Fibroblast of skin of back (primary cell): ENCODE measurements at regions not wholly inside any gene's neighbourhood (a gene's known extent, or its start where the extent isn't known, plus 50 kb on each side); places are given as distances from the start of the nearest gene placed in this dataset.
"Not testable (repeated sequence)": the region's sequence is repeated elsewhere in the genome, so short reads cannot be mapped to it uniquely, and the experiment has no call there.

ENCODE experiments used
- DNase-seq: peaks from one replicate; pipeline ENCODE4 v3.0.0-alpha.2; 2013

DNA sequence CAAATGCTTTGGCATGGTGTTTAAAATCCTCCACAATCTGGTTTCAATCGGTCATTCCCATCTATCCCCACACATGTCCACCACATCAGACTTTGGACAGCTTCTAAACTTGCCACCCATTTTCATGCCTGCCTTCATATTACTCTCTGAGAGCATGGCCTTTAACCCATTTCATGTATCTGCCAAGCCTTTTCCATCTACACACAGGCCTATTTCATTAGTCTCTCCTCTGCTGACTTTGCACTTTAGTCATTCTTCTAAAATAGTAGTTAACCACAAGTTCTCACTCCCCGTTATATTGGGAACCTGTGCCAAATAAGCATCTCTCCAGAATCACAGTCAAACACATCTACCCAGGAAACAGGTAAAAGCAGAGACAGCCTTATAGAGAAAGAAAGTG lies 142.2 kb downstream of the MZT1 start:
- no peak for DNase-seq

DNA sequence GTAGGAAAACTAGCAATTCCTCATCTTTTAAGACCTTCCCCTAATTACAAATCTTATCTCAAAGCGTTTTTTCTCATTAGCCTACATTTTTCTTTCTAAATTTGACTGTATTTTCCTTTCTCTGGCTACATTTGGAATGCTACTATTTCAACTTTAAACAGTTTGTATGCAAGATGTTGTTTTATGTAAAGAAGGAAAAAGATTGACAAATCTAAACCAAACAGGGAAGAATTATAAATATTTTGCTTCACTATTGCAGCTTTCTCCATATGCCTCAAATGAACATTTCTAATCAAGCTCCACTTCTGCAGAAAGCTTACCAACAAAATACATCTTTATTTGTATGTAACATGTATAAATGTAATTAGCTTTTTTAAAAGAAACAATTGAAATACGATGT lies 156.2 kb downstream of the MZT1 start:
- no peak for DNase-seq

DNA sequence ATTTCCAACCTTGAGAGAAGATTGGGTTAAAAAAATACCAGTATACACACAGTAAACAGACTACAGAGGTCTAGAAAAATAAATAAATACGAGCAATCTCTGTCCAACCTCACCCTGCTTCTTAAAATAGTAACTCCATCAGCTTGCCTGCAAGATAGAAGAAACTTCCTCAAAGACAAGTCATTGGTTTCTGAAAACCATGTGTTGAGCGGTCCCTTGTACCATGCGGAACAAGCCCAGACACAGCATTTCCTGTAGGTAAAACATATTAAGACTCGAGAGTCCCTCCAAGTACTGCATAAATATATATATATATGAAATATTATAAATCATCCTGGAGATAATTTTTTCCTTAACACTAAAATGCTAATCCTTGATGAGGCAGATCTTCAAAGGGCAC lies 157.4 kb downstream of the MZT1 start:
- DNase-seq: no peak

DNA sequence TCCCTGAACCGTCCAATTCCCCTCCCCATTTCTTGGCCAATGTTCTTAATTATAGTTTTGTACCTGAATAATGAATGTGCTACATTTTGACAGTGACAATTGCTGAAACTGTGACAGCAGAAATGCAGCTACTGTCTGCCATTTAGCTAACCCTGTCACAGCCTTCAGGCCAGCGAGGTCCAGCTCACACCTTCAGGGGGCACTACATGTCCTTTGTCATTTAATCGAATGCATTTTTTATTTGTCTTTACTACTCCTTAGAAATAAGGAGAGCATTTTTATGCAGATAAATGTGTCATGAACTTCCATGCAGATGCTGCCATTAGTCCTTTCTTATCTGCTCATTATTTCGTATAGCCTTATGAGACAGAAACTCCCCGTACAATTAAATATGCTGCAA lies 159.9 kb downstream of the MZT1 start:
- no peak for DNase-seq

DNA sequence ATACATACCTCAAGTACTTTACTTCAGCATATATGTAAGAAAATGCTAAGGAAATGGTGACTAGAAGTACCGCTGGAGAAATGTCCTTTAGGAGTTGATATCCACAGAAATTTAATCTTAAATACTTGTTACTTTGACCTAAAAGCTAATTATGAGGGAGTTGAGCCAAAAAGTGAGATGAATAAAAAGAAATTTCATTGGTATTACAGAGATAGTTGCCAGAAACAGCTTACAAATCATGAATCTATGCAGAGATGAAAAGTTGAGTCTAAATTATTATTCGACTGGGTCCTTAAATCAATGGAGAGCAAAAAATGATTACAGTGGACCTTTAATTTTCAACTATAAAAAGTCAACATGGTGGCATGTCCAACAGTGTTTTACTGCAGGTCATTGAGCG lies 160.9 kb downstream of the MZT1 start:
- no peak for DNase-seq

DNA sequence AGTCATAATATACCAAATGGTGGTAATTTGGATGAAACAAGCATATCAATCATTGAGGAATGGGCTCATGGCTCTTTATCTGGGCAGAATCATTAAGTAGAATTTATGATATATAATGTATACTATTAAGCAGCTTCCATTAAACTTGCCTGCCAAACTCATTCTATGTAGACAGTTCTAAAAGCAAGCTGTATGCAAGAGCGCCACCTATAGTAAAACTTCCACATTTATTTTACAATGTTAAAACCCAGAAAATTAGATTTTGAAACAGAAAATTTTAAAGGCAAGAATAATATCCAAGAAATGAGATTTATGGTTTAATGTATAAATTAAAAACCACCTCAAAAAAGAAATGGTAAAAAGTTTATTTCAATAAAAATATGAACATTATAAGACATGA lies 161.5 kb downstream of the MZT1 start:
- peak; percentile 30 for DNase-seq

DNA sequence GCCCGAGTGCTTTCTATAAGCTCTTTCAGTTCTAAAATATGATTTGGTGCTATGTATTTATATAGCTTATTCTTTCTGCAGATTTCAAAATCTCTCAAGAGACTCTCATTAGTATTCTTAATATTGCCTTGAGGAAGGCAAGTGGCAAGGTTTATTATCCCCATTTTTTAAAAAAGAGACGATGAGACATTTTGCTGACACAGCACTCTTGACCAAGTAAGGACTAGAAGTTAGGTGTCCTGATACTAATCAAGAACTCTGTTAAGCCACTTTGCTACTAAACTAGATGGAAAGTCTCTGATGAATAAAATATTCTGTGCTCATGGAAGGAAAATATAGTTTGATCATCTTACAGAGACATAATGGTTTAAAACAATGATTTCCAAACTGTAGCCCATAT lies 164.7 kb downstream of the MZT1 start:
- DNase-seq: no peak

DNA sequence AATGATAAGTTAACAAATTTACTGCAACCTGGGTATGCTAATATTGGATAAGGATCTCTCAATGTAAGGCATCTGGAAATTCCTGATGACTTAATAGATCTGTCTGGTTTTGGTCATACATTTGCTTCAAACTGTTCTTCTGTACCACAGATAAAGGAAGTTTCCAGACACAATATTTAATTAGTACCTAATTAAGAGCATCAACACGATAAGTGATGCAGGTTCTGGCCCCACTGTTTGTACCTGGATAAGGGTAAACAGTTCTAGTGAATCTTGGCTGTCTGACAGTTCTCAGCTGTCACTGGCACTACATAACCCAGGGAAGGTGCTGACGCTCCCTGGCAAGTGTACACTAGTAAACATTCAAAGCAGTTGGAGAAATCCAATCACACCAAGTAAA lies 165.6 kb downstream of the MZT1 start:
- no peak for DNase-seq

DNA sequence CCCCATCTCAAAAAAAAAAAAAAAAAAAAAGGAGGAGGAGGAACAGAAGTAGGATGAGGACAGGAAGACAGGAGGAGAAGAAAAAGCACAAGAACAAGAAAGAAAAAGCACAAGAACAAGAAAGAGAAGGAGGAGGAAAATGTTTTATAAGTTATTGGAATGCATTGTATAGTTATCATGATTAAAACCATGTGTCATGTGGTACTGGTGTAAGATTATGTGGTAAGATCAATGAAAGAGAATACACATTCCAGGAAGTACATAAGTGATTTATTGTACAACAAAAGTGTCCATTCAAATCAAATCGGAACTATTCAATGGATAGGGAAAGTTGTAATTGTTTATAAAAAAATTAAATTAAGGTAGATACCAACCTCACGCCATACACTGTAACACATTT lies 167.7 kb downstream of the MZT1 start:
- DNase-seq: no peak

DNA sequence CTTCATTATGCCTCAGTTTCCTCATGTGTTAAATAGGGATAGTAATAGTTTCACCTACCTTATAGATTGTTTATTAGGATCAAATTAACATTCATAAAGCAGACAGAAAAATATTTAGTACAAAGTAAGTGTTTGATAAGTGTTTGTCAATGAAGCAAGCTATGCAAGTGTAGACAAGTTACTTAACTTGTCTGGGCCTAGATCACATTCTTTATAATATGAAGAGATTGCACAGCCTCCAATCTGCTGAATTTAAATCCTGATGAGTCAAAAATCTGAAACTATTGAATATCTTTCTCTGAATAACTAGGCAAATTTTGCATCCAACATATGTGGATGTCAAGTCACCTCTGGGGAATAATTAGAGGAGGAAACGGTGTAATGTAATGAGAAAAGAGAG lies 170.5 kb downstream of the MZT1 start:
- DNase-seq: no peak

DNA sequence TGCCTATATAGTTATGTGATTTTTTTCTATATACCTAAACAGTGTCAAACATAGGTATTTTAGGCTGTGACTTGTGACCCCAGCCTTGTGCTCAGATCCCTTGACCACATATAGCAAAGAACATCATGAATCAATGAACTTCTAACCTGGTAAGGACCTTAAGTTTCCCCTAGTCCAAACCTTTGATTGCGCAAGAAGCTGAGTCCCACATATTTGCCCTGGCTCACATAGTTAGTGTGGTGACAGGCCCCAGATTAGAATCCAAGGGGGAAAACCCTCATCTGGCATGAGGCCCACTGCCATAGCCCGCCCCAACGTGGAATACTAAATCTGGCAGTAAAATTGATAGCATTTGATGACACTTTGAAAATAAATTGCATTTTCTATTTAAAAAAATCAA lies 171.8 kb downstream of the MZT1 start:
- DNase-seq: no peak

DNA sequence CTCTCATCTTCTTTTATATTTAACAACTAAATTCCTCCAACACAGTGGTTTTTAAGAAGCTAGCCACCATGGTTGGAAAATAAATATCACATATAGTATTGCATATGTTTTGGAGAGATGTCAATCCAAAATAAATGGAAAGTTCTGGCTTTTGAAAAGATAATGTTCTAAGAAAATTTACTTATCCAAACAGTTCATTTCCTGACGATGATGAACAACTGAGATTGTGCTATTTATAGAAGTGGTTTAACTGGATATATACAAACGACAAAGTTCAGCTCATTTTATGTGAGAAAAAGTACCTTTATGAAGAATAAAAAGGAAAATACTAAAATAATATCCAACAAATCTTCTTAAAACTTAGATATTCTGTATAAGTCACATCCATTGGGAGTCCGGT lies 174.7 kb downstream of the MZT1 start:
- DNase-seq: no peak

DNA sequence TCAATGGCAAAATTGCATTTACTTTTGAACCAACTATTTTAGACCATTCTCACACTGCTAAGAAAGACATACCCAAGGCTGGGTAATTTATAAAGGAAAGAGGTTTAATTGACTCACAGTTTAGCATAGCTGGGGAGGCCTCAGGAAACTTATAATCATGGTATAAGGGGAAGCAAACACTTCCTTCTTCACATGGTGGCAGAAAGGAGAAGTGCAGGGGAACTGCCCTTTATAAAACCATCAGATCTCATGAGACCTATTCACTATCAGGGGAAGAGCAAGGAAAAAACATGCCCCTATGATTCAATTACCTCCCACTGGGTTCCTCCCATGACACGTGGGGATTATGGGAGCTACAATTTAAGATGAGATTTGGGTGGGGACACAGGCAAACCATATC lies 181.5 kb downstream of the MZT1 start:
- DNase-seq: not testable (repeated sequence)

DNA sequence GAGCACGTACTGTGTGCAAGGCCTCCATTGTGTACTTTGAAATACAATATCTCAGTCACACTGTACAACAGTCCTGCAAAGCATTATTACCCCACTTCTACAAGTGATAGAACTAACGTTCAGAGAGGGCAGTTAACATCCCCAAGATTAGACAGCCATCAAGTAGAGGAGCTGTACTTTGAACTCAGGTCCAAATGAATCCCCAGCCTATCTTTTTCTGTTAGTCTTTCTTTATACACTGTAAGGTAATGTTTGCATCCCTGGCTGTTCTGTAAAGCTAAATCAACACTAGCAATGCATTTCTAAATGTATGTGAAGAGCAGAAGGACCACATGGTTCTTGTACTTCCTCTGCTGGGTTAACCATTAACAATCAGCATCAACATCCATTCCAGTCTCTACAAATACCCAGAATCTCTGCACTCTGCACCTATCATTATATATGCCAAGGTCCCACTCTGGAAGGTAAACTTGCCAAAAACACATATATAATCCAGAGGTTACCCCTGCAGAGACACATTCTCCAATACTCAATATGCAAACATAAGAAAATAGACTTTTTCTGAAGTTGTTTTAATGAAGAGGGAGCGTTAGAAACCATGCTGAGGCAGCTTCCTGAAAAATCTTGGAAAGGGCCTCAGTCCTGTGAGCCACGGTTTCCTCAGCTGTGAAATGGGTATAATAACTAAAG lies 182.3 kb downstream of the MZT1 start:
- DNase-seq: no peak

DNA sequence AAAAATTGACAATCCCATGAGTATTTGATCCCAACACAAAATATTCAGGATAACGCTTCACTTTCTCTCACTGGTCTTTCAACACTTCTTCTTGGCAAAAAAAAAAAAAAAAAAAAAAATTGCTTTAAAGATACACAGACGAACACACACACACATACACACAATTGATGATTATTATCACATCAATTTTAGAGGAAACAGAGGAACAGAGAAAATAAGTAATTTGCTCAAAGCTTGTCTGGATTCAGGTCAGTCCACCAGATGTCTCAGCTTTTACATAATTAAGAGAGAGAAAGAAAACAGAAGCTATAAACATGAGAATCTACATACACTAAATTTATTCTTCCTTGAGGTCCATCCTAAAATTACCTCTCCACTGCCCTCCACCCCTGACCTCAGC lies 183.4 kb downstream of the MZT1 start:
- no peak for DNase-seq

DNA sequence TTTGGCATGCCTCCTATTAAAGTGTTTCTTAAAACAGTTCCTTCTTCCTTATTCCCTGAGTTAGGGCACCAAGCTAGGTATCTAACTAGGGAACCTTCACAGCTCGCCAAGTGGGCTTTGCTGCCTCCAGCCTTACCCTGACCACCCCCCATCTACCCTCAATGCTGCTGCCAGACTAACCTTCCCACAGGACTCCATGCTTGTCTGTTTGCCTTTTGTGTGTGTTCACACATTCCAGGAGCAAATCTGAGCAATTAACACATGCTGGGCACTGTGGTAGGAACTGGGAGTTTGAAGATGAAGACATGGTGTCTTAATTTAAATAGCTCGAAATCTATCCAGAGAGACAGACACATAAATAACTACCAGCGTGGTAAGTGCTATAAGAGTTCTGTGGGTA lies 185.2 kb downstream of the MZT1 start:
- DNase-seq: no peak

DNA sequence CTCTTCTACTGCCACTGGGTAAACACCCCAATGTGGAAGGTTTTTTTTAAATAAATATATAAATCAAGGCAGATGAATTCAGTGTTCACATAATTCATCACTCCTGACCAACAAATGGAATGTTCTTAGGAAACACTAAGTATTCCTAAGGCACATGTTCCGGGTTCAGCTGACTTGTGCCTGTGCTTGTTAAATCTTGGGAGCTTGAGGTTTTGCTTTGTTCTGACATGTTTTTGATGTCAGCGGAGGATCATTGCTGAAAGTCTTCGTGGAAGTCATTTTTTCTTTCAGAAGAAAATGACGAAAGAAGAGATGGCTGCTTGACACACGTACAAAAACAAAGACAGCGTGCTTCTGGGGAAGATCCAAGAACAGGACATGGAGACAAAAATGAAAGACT lies 185.8 kb downstream of the MZT1 start:
- no peak for DNase-seq

DNA sequence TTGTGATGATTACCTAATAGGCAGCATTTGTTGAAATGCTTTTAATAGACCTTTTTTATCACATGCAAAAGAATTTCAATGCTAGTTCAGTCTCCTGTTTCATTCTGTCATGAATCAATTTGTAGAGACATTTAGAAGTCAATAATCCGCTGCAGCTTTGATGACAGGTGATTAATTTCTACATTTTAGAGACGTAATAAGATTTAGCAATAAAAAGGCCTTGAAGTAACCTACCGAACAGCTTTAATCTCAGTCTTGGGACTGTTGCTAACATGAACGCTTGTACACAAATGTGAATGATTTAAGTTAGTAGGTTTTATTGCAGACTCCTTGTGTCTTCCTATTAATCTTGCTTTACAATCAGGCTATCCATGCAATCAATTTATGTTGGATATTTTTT lies 186.5 kb downstream of the MZT1 start:
- DNase-seq: no peak

DNA sequence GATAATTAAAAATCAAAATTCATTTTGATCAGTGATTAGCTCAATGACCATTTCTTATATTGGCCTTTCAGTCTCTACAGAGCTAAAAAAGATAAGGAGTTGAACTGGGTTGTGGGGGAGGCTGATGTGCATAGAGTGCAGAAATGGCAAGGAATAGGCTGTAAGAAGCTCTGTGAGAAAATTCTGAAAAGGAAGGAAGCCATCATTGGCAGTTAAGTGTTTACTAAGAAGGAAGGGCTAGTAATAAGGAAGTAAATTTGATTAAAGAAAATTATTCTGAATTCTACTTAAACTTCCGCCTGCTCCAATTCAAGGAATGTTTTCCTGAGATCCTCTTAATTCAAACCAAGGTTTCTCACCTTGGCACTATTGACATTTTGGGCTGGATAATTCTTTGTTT lies 187.5 kb downstream of the MZT1 start:
- no peak for DNase-seq

DNA sequence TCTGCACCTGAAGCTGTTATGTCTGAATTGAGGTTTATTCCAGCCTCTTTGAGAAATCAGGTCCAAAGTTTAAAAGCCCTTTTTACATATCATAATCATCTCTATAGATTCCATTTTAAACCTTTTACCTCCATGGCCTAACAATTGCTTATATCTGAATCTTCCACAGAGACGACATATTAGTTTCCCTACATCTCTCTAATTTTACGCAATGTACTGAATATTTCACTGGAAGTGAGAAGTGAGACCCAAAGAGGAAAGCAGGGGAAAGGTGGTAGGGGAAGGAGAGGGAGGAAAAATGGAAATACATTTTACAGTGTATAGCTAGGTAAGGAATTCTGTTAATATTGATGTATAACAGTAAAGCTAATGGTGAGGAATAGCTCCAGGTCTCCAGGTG lies 189.6 kb downstream of the MZT1 start:
- DNase-seq: no peak

DNA sequence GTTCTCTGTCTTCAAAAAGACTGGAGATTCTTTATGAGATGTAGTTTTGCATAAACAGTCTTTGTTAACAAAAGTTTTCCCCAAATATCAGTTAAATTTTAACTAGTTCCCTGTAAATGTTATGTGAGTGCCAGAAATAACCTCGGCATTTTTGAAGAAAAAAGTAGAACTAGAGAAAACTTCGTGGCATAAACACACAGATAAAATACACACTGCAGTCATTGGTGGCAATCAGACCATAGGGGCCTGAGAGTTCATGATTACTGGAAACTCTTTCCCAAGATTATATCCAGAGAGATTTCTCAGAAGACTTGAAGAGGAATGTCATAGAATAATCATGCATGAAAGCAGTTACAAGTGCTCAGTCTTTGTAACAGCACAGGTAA lies 190.0 kb downstream of the MZT1 start:
- DNase-seq: no peak

DNA sequence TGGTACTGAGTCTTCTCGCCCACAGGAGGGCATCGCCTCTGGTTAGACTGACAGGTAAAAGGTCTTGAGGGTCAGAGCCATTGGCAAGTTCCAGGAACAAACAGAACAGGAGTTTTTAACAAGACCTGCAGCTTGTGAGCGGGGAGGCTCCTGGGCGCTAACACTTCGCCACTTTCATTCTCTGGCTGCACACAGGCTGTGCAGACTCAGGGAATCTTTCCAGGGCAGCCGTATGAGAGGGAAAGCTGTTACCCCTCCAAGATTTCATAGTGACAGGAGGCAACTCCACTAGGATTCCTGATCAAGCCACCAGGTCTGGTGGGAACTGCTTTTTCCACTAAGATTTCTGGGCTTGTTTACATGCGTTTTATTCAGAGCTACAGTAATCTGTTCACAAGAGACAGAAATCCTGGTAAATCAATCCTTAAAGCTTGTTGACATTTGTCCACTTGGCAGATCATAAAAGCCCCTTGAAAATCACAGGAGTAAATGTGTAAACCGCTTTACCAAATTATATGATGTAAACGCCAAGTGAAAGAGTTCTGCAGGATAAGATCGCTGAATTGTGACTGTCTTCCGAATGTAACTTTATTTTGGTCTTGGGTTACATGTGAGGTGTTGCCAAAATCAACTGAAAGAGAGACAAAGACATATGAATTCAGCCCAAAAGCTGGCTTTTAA lies 190.6 kb downstream of the MZT1 start:
- no peak for DNase-seq

DNA sequence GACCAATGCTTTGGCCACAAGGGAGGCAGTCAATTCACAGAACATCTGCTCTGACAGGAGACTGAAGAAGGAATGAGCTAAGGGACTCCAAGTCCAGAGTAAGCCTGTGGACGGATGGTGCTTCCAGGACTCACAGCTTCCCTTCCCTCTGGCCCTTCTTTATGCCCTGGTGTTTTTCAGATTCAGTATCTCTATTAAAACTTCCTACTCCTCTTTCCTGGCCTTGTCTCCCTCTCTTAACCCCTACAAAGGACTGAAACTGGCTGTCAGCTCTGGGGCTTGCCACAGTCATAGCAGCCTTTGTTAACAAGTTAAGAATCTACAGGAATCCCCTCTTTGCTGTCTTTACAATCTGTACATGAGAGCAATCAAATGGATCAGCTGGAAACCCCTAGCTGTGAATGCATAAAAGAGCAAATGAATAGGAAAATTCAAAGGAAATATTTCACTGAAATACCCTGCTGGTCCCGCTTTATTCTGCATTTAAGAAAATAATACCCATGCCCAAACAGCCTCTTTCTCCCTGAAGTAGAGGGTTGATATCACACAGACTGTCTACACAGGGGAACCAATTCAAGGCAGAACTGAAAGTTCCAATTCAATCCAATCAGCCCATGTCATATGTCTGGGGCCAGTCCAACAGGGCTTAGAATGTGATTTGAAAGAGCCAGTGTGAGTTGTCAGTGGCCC lies 192.3 kb downstream of the MZT1 start:
- DNase-seq: no peak

DNA sequence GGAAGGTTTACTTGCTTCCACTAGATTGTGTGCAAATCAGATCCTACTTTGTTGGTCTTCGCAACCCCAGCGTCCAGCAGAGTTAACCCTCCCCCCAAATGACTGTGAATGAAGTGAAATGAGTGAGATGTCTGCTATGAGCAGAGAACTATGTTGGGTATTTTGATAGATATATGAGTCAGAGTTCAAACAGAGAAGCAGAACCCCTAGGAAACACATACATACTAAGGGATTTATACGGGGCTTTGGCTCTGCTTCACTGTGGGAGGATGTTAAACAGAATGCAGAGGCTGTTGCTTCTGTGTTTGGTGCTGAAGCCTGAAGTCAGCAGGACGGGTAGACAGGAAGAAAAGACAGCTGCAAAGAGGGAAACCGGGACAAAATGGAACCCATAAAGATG lies 197.0 kb downstream of the MZT1 start:
- peak; percentile 86 for DNase-seq
